H1 (cell line): ENCODE measurements at regions not wholly inside any gene's neighbourhood (a gene's known extent, or its start where the extent isn't known, plus 50 kb on each side); places are given as distances from the start of the nearest gene placed in this dataset.

ENCODE experiments used
- CTCF ChIA-PET: fragments of 300-600 bp; sonication (Branson Sonifier 250); formaldehyde crosslinking; loops from one replicate; lab custom pipeline; 2021; ENCODE audit not compliant: partially characterized antibody; lab: Charles Lee
- POLR2A ChIA-PET: fragments of 300-600 bp; sonication (Branson Sonifier 250); formaldehyde crosslinking; loops from one replicate; lab custom pipeline; 2021; ENCODE audit warnings: inconsistent platforms; ENCODE audit not compliant: partially characterized antibody; lab: Charles Lee
- DNase-seq, 2 experiments: peaks; one replicate each; pipeline versions ENCODE4 v3.0.0 to v3.0.0-alpha.2; 2010 to 2022; ENCODE audit warnings: low spot score in 2 of 2, low read depth in 1 of 2, mixed read lengths in 1 of 2
- FAIRE-seq: peaks from 2 replicates; lab custom pipeline; 2011; peaks lifted over from hg19 to GRCh38; lab: Jason Lieb, UNC
- H2AFZ ChIP-seq: 2 replicates; pipeline ENCODE4 v1.8.1; 2012; ENCODE audit warnings: low read length, inconsistent platforms
- H2AK5ac ChIP-seq: 2 replicates; pipeline ENCODE4 v1.6.1; 2013; ENCODE audit warnings: low read depth, low read length
- H2BK120ac ChIP-seq: replicated peaks from 2 replicates; pipeline ENCODE3; 2013; ENCODE audit warnings: low read depth, low read length, inconsistent platforms
- H2BK12ac ChIP-seq: 2 replicates; pipeline ENCODE4 v1.6.1; 2013; ENCODE audit warnings: low read depth, low read length
- H2BK15ac ChIP-seq: 2 replicates; pipeline ENCODE4 v1.6.1; 2013; ENCODE audit warnings: low read length
- H2BK20ac ChIP-seq: 2 replicates; pipeline ENCODE4 v1.6.1; 2013; ENCODE audit warnings: low read length
- H2BK5ac ChIP-seq: 2 replicates; pipeline ENCODE4 v1.6.1; 2013; ENCODE audit warnings: low read depth, low read length
- H3K14ac ChIP-seq: 2 replicates; pipeline ENCODE4 v1.6.1; 2013; ENCODE audit warnings: inconsistent platforms; ENCODE audit not compliant: insufficient read length
- H3K18ac ChIP-seq: 2 replicates; pipeline ENCODE4 v1.6.1; 2013; ENCODE audit warnings: low read length; ENCODE audit errors: extremely low read depth
- H3K23ac ChIP-seq: 2 replicates; pipeline ENCODE4 v1.6.1; 2013; ENCODE audit warnings: inconsistent platforms; ENCODE audit not compliant: insufficient read length
- H3K23me2 ChIP-seq: 2 replicates; pipeline ENCODE4 v1.6.1; 2013; ENCODE audit warnings: low read depth, low read length
- H3K27ac ChIP-seq: 2 replicates; pipeline ENCODE4 v1.6.1; 2011; ENCODE audit warnings: low read depth, low read length, inconsistent platforms
- H3K27me3 ChIP-seq, 4 experiments: replicated peaks in 1 of 4; 1 replicate in 1 of 4; 2 replicates in 3 of 4; pipeline versions ENCODE4 v1.6.1 to v1.8.1; 2011 to 2013; ENCODE audit warnings: low read length in 3 of 4, mild to moderate bottlenecking in 3 of 4, inconsistent platforms in 2 of 4, mixed read lengths in 2 of 4, moderate library complexity in 1 of 4; ENCODE audit not compliant: control insufficient read depth in 3 of 4, insufficient read depth in 3 of 4; ENCODE audit errors: extremely low read depth in 1 of 4
- H3K36me3 ChIP-seq, 4 experiments: 2 replicates each; pipeline versions ENCODE4 v1.6.1 to v1.8.1; 2011 to 2013; ENCODE audit warnings: mild to moderate bottlenecking in 4 of 4, low read length in 3 of 4, moderate library complexity in 2 of 4, control low read depth in 1 of 4, inconsistent platforms in 1 of 4; ENCODE audit not compliant: insufficient read depth in 4 of 4, control insufficient read depth in 2 of 4
- H3K4ac ChIP-seq: replicated peaks from 2 replicates; pipeline ENCODE3; 2013; ENCODE audit warnings: low read length, low read depth, mixed read lengths, inconsistent platforms; ENCODE audit not compliant: insufficient read length
- H3K4me1 ChIP-seq, 4 experiments: replicated peaks in 1 of 4; 1 replicate in 1 of 4; 2 replicates in 3 of 4; pipeline versions ENCODE4 v1.6.1 to v1.8.1; 2011 to 2013; ENCODE audit warnings: low read length in 3 of 4, inconsistent platforms in 2 of 4, mixed read lengths in 1 of 4; ENCODE audit not compliant: insufficient read depth in 4 of 4, control insufficient read depth in 3 of 4
- H3K4me2 ChIP-seq, 2 experiments: 2 replicates each; pipeline versions ENCODE4 v1.6.1 to v1.8.1; 2011 to 2013; ENCODE audit warnings: low read depth in 2 of 2, low read length in 2 of 2, control low read depth in 1 of 2, inconsistent platforms in 1 of 2, mild to moderate bottlenecking in 1 of 2; ENCODE audit not compliant: insufficient read depth in 1 of 2
- H3K4me3 ChIP-seq, 4 experiments: fragments of 200-600, 300-600 bp in 1 of 4; sonication (generic), shearing (Covaris generic), sonication (Bioruptor Twin) in 1 of 4; 2 replicates each; pipeline versions ENCODE4 v1.5.1 to v1.8.1; 2011 to 2016; ENCODE audit warnings: low read length in 4 of 4, low read depth in 3 of 4, control low read depth in 2 of 4, inconsistent platforms in 2 of 4, mild to moderate bottlenecking in 2 of 4, mixed read lengths in 1 of 4, moderate library complexity in 1 of 4; ENCODE audit not compliant: insufficient read depth in 2 of 4; ENCODE audit errors: extremely low read depth in 1 of 4
- H3K56ac ChIP-seq: replicated peaks from 2 replicates; pipeline ENCODE3; 2013; ENCODE audit warnings: low read depth, mild to moderate bottlenecking, mixed read lengths, low read length, inconsistent platforms; ENCODE audit not compliant: insufficient read length
- H3K79me1 ChIP-seq: 2 replicates; pipeline ENCODE4 v1.6.1; 2013; ENCODE audit warnings: low read depth, low read length, control low read depth
- H3K79me2 ChIP-seq, 2 experiments: 2 replicates each; pipeline versions ENCODE4 v1.6.1 to v1.8.1; 2012 to 2013; ENCODE audit warnings: low read length in 2 of 2, mild to moderate bottlenecking in 2 of 2, inconsistent platforms in 1 of 2; ENCODE audit not compliant: insufficient read depth in 2 of 2, control insufficient read depth in 1 of 2
- H3K9ac ChIP-seq, 4 experiments: replicated peaks in 1 of 4; 1 replicate in 1 of 4; 2 replicates in 3 of 4; pipeline versions ENCODE4 v1.6.1 to v1.8.1; 2011 to 2013; ENCODE audit warnings: low read depth in 3 of 4, low read length in 3 of 4, control low read depth in 2 of 4, mild to moderate bottlenecking in 2 of 4, moderate library complexity in 2 of 4, inconsistent platforms in 1 of 4; ENCODE audit errors: extremely low read depth in 1 of 4
- H3K9me3 ChIP-seq, 2 experiments: 2 replicates each; pipeline versions ENCODE4 v1.6.1 to v1.8.1; 2012 to 2013; ENCODE audit warnings: mild to moderate bottlenecking in 2 of 2, moderate library complexity in 2 of 2, control low read depth in 1 of 2, inconsistent platforms in 1 of 2, low read depth in 1 of 2, low read length in 1 of 2, mixed read lengths in 1 of 2; ENCODE audit not compliant: insufficient read depth in 2 of 2
- H4K20me1 ChIP-seq, 2 experiments: replicated peaks in 1 of 2; 2 replicates each; pipeline versions ENCODE3 to v1.8.1; 2011 to 2013; ENCODE audit warnings: inconsistent platforms in 2 of 2, low read length in 2 of 2, mild to moderate bottlenecking in 1 of 2; ENCODE audit not compliant: insufficient read depth in 2 of 2, control insufficient read depth in 1 of 2
- H4K5ac ChIP-seq: 2 replicates; pipeline ENCODE4 v1.6.1; 2013; ENCODE audit warnings: low read length, low read depth, mixed read lengths, inconsistent platforms; ENCODE audit not compliant: insufficient read length
- H4K8ac ChIP-seq: 2 replicates; pipeline ENCODE4 v1.8.0; 2013; ENCODE audit warnings: mild to moderate bottlenecking, moderate library complexity, low read length, inconsistent platforms; ENCODE audit not compliant: insufficient read depth; ENCODE audit errors: extremely low read depth
- H4K91ac ChIP-seq: replicated peaks from 2 replicates; pipeline ENCODE3; 2013; ENCODE audit warnings: low read length, mixed read lengths, inconsistent platforms; ENCODE audit not compliant: insufficient read length
- ASH2L ChIP-seq: fragments of 200-600, 300-600 bp; sonication (generic); IDR thresholded peaks from one replicate; pipeline ENCODE4 v1.7.1; 2017; ENCODE audit warnings: low read length
- CTCF ChIP-seq, 3 experiments: IDR thresholded peaks; 1 replicate in 2 of 3; 2 replicates in 1 of 3; pipeline versions ENCODE4 v1.5.1 to v1.6.1; 2011; ENCODE audit warnings: low read length in 3 of 3, mild to moderate bottlenecking in 3 of 3, inconsistent platforms in 2 of 3, low read depth in 1 of 3, moderate library complexity in 1 of 3; ENCODE audit not compliant: insufficient read depth in 1 of 3; ENCODE audit errors: control extremely low read depth in 1 of 3
- POLR2AphosphoS5 ChIP-seq: IDR thresholded peaks from 2 replicates; pipeline ENCODE4 v1.6.1; 2011; ENCODE audit warnings: low read depth, low read length
- RXRA ChIP-seq: IDR thresholded peaks from 2 replicates; pipeline ENCODE4 v1.6.1; 2011; ENCODE audit warnings: low read depth, mild to moderate bottlenecking, low read length, moderate library complexity; ENCODE audit not compliant: insufficient read depth
- SIN3A ChIP-seq, 2 experiments: IDR thresholded peaks in 1 of 2; conservative IDR thresholded peaks in 1 of 2; 2 replicates each; pipeline ENCODE4 v1.6.1; 2011 to 2012; ENCODE audit warnings: low read length in 2 of 2, improper control_type of control experiment in 1 of 2, low read depth in 1 of 2, mild to moderate bottlenecking in 1 of 2
- WGBS, 2 experiments: shearing (Covaris generic) in 1 of 2; methylation state at CpG; one replicate each; pipeline versions ENCODE4 v1.1.6 to v1.1.7; 2013 to 2015; ENCODE audit warnings: low lambda C conversion rate in 2 of 2, mixed read lengths in 2 of 2, inconsistent platforms in 1 of 2, low coverage in 1 of 2, missing lambda C conversion rate in 1 of 2; ENCODE audit not compliant: insufficient replicate concordance in 2 of 2, insufficient coverage in 1 of 2, insufficient read length in 1 of 2; ENCODE audit errors: extremely low coverage in 1 of 2, missing lambda C conversion rate in 1 of 2; 5-methylcytosine and 5-hydroxymethylcytosine counted together

GRCh38 chr1:11413986-11414391 is 65.0 kb upstream of the DISP3 start:
- no peak overlapping the region; a peak in 1 of 8 replicates for H3K4me3 ChIP-seq
- DNase-seq (no peak), FAIRE-seq (no peak)
- peak overlapping the region; percentile 11 for H4K5ac ChIP-seq
- peak overlapping the region; percentile 25 to 49; a peak in 3 of 4 replicates for H3K4me2 ChIP-seq
- H3K4ac ChIP-seq: no peak overlapping the region
- no peak overlapping the region for H2BK20ac ChIP-seq
- H2BK120ac ChIP-seq: no peak overlapping the region
- H3K79me2 ChIP-seq: no peaks in the 10 kb centered on the region
- H3K56ac ChIP-seq: no peak overlapping the region
- H3K9me3 ChIP-seq: 0 out of 4 replicates have a peak, but pooled peaks cover 0 to 2% of the 10 kb centered on the region in 2 experiments
- CTCF ChIA-PET: interaction anchor here (0.6 to 1.6 kb wide), 6 partner anchors 30 to 232 kb away, joined by 3 to 4 read pairs (median 3); no protein-coding TSS in a partner anchor
- no peak overlapping the region for H3K14ac ChIP-seq
- TF ChIP-seq CTCF (IDR thresholded peaks at IDR 0.05; ENCODE audit: control extremely low read depth in 1 of 3, insufficient read depth in 1 of 3, low read depth in 1 of 3, low read length in 3 of 3) (no peak), ASH2L (peak; percentile 54), POLR2AphosphoS5 (no peak), RXRA (no peak), SIN3A (conservative IDR thresholded peaks at IDR 0.05 in 1 of 2, IDR thresholded peaks at IDR 0.05 in 1 of 2; ENCODE audit: low read depth in 1 of 2, low read length in 2 of 2) (0 out of 4 replicates have a peak, but pooled peaks of 1 of the 2 experiments have one; percentile 37)
- TF ChIP-seq, all 59 proteins: peak for 2
- Histone ChIP-seq H3K79me1 (no peaks in the 10 kb centered on the region), H3K36me3 (no peaks in the 10 kb centered on the region), H4K20me1 (no peaks in the 10 kb centered on the region), H3K18ac (peak overlapping the region; percentile 15; the same call in 1 of the 2 replicates), H3K23ac (no peak overlapping the region), H3K4me1 (peaks cover 2 to 16% (median 8%) of the 10 kb centered on the region in 4 experiments; a peak in 6 of 7 replicates), H3K27ac (no peak overlapping the region), H2BK5ac (no peak overlapping the region; the same call in 1 of the 2 replicates), H2BK15ac (no peak overlapping the region), H2AFZ (no peak overlapping the region), H4K8ac (no peak overlapping the region; the same call in 1 of the 2 replicates), H3K27me3 (no peaks in the 10 kb centered on the region; a peak in 1 of 7 replicates), H2BK12ac (no peak overlapping the region), H3K9ac (no peak overlapping the region), H2AK5ac (no peak overlapping the region), H4K91ac (no peak overlapping the region), H3K23me2 (no peaks in the 10 kb centered on the region)
- 32% methylated on average over 6 of the region's 8 CpGs; no CpG with 5 or more reads in 1 of the 2 experiments for WGBS, 2 experiments
- POLR2A ChIA-PET: interaction anchor here (1.4 to 1.5 kb wide), 3 partner anchors 10 to 223 kb away, joined by 3 to 5 read pairs (median 4); no protein-coding TSS in a partner anchor
